DOHH2 (cell line): ENCODE measurements at regions not wholly inside any gene's neighbourhood (a gene's known extent, or its start where the extent isn't known, plus 50 kb on each side); places are given as distances from the start of the nearest gene placed in this dataset.

Experiments
- H3F3A ChIP-seq: fragments of 200-600 bp; sonication (generic), shearing (Covaris generic); 2 replicates; pipeline ENCODE4 v1.6.0; 2016; ENCODE audit warnings: antibody characterized with exemption, mild to moderate bottlenecking; ENCODE audit not compliant: control insufficient read depth, insufficient read depth
- H3K27ac ChIP-seq: fragments of 200-600 bp; sonication (generic); 2 replicates; pipeline ENCODE4 v1.5.1; 2014; ENCODE audit warnings: low read depth, mild to moderate bottlenecking, low read length, moderate library complexity
- H3K27me3 ChIP-seq: fragments of 200-600 bp; sonication (generic); 2 replicates; pipeline ENCODE4 v1.6.1; 2014; ENCODE audit warnings: mild to moderate bottlenecking, low read length, mixed read lengths; ENCODE audit not compliant: control insufficient read depth
- H3K36me3 ChIP-seq: fragments of 200-600 bp; sonication (generic); 2 replicates; pipeline ENCODE4 v1.6.1; 2014; ENCODE audit warnings: mild to moderate bottlenecking, low read length, moderate library complexity, mixed read lengths; ENCODE audit not compliant: control insufficient read depth
- H3K4me1 ChIP-seq: fragments of 200-600 bp; sonication (generic); 2 replicates; pipeline ENCODE4 v1.6.1; 2014; ENCODE audit warnings: mild to moderate bottlenecking, low read length, mixed read lengths; ENCODE audit not compliant: control insufficient read depth
- H3K4me2 ChIP-seq: fragments of 200-600 bp; sonication (generic); 2 replicates; pipeline ENCODE4 v1.6.0; 2014; ENCODE audit warnings: mild to moderate bottlenecking, low read length, moderate library complexity
- H3K4me3 ChIP-seq: fragments of 200-600 bp; sonication (generic); 2 replicates; pipeline ENCODE4 v1.5.1; 2014; ENCODE audit warnings: mild to moderate bottlenecking, low read length, mixed read lengths
- H3K79me2 ChIP-seq: fragments of 200-600 bp; sonication (generic); 2 replicates; pipeline ENCODE4 v1.6.1; 2014; ENCODE audit warnings: mild to moderate bottlenecking, low read length, mixed read lengths; ENCODE audit not compliant: control insufficient read depth
- H3K9me2 ChIP-seq: fragments of 200-600 bp; sonication (generic); replicated peaks from 2 replicates; pipeline ENCODE4 v1.6.1; 2014; ENCODE audit warnings: mild to moderate bottlenecking, low read length, mixed read lengths; ENCODE audit not compliant: control insufficient read depth
- H3K9me3 ChIP-seq: fragments of 200-600 bp; sonication (generic); 2 replicates; pipeline ENCODE4 v1.6.1; 2014; ENCODE audit warnings: antibody characterized with exemption, low read length, mixed read lengths; ENCODE audit not compliant: control insufficient read depth, insufficient read depth
- H4K20me1 ChIP-seq: fragments of 200-600 bp; sonication (generic); 2 replicates; pipeline ENCODE4 v1.6.0; 2014; ENCODE audit warnings: low read depth, mild to moderate bottlenecking, antibody characterized with exemption, low read length, moderate library complexity; ENCODE audit not compliant: control insufficient read depth, insufficient read depth
- CTCF ChIP-seq: fragments of 200-600 bp; sonication (generic); IDR thresholded peaks from one replicate; pipeline ENCODE4 v1.5.1; 2014; ENCODE audit warnings: antibody characterized with exemption, mild to moderate bottlenecking, low read depth, low read length; ENCODE audit not compliant: poor library complexity, severe bottlenecking
- EZH2phosphoT487 ChIP-seq: fragments of 200-600 bp; sonication (generic); IDR thresholded peaks from 2 replicates; pipeline ENCODE4 v1.6.1; 2017; ENCODE audit warnings: borderline replicate concordance, mild to moderate bottlenecking, antibody characterized with exemption, low read length, moderate library complexity, mixed read lengths

- Histone ChIP-seq H4K20me1 (no peaks in the 10 kb centered on the region), H3K4me3 (no peak overlapping the region), H3K9me2 (no peaks in the 10 kb centered on the region), H3K4me1 (no peaks in the 10 kb centered on the region), H3K4me2 (no peak overlapping the region), H3F3A (no peaks in the 10 kb centered on the region), H3K9me3 (peaks cover 7% of the 10 kb centered on the region; the same call in 1 of the 2 replicates), H3K27ac (no peak overlapping the region), H3K36me3 (no peaks in the 10 kb centered on the region), H3K27me3 (no peaks in the 10 kb centered on the region), H3K79me2 (no peaks in the 10 kb centered on the region)
- TF ChIP-seq CTCF = peak; percentile 59
- TF ChIP-seq EZH2phosphoT487 = no peak
These were observed 1085.4 kb upstream of the SORCS1 start for GRCh38 chr10:108249940-108250339.

- no peaks in the 10 kb centered on the region for H3F3A ChIP-seq
- no peaks in the 10 kb centered on the region for H3K36me3 ChIP-seq
- H3K27me3 ChIP-seq = no peaks in the 10 kb centered on the region
- H3K4me1 ChIP-seq = no peaks in the 10 kb centered on the region
- no peaks in the 10 kb centered on the region for H4K20me1 ChIP-seq
- no peaks in the 10 kb centered on the region for H3K9me2 ChIP-seq
- H3K27ac ChIP-seq = no peak overlapping the region
- no peak overlapping the region for H3K4me3 ChIP-seq
- H3K79me2 ChIP-seq = no peaks in the 10 kb centered on the region
- H3K4me2 ChIP-seq = no peak overlapping the region
- TF ChIP-seq EZH2phosphoT487 (no peak), CTCF (no peak)
- peaks cover 19% of the 10 kb centered on the region for H3K9me3 ChIP-seq
These were observed 1080.1 kb upstream of the SORCS1 start for GRCh38 chr10:108244443-108245228.

GRCh38 chr10:108241166-108241565 is 1076.7 kb upstream of the SORCS1 start:
- no peak overlapping the region for H3K4me2 ChIP-seq
- H4K20me1 ChIP-seq = no peaks in the 10 kb centered on the region
- H3K9me3 ChIP-seq = peaks cover 19% of the 10 kb centered on the region
- TF ChIP-seq EZH2phosphoT487 = no peak
- TF ChIP-seq CTCF = no peak
- H3K27ac ChIP-seq = no peak overlapping the region
- no peaks in the 10 kb centered on the region for H3K9me2 ChIP-seq
- H3K79me2 ChIP-seq = no peaks in the 10 kb centered on the region
- no peaks in the 10 kb centered on the region for H3K4me1 ChIP-seq
- H3K27me3 ChIP-seq = no peaks in the 10 kb centered on the region
- no peaks in the 10 kb centered on the region for H3K36me3 ChIP-seq
- H3F3A ChIP-seq = no peaks in the 10 kb centered on the region
- H3K4me3 ChIP-seq = no peak overlapping the region
